ENCODE measurements at regions not wholly inside any gene's neighbourhood (a gene's known extent, or its start where the extent isn't known, plus 50 kb on each side); places are given as distances from the start of the nearest gene placed in this dataset.
"Not testable (repeated sequence)": the region's sequence is repeated elsewhere in the genome, so short reads cannot be mapped to it uniquely, and the experiment has no call there.

- no peak for ATAC-seq (ENCODE audit: low read depth)
- POLR2A ChIA-PET: no interaction called here
- no peak overlapping the region for H3K9ac ChIP-seq (ENCODE audit: low read length)
Measured at GRCh38 chr13:22948421-22948820, 232.4 kb upstream of the SGCG start.

GRCh38 chr13:22952018-22952417, 228.8 kb upstream of the SGCG start:
- H3K9ac ChIP-seq (ENCODE audit: low read length); H3K36me3 ChIP-seq (replicated peaks in 1 of 2; ENCODE audit: control extremely low read depth in 1 of 2, control insufficient read depth in 1 of 2, extremely low read depth in 1 of 2, insufficient read depth in 2 of 2, low read length in 1 of 2); H3K4me1 Mint-ChIP-seq; H3K9me3 Mint-ChIP-seq (ENCODE audit: insufficient read depth); H3K4me3 Mint-ChIP-seq; H3K79me2 ChIP-seq (ENCODE audit: control insufficient read depth, insufficient read depth, low read length); H2AFZ ChIP-seq (ENCODE audit: insufficient read depth, low read depth, low read length, poor library complexity, severe bottlenecking); DNase-seq; H4K20me1 ChIP-seq (ENCODE audit: control insufficient read depth, insufficient read depth, low read length, poor library complexity, severe bottlenecking); H3K27ac ChIP-seq (ENCODE audit: low read length in 2 of 2); H3K4me1 ChIP-seq (ENCODE audit: control insufficient read depth in 2 of 2, insufficient read depth in 2 of 2, low read length in 2 of 2); H3K4me2 ChIP-seq (replicated peaks; ENCODE audit: low read depth, low read length, poor library complexity, severe bottlenecking); H3K27me3 Mint-ChIP-seq; POLR2A ChIA-PET; H3K27me3 ChIP-seq (replicated peaks in 1 of 4; ENCODE audit: control extremely low read depth in 1 of 4, control insufficient read depth in 3 of 4, insufficient read depth in 4 of 4, low read length in 3 of 4); CTCF ChIA-PET; ATAC-seq (ENCODE audit: low read depth); H3K9me3 ChIP-seq (ENCODE audit: control extremely low read depth in 1 of 3, control insufficient read depth in 2 of 3, insufficient read depth in 1 of 3, low read length in 2 of 3); intact Hi-C loops (cut with micrococcal nuclease); H3K27ac Mint-ChIP-seq; H3K4me3 ChIP-seq (ENCODE audit: control extremely low read depth in 1 of 5, extremely low read depth in 1 of 5, insufficient read depth in 1 of 5, low read depth in 2 of 5, low read length in 4 of 5): not testable (repeated sequence)

More at GRCh38 chr13:22948421-22948820, 232.4 kb upstream of the SGCG start:
- Histone ChIP-seq H3K9me3 (ENCODE audit: control extremely low read depth in 1 of 3, control insufficient read depth in 2 of 3, insufficient read depth in 1 of 3, low read length in 2 of 3) (peaks cover 0 to 12% (median 0%) of the 10 kb centered on the region in 3 donors), H3K27ac (ENCODE audit: low read length in 2 of 2) (no peak overlapping the region), H3K4me1 (ENCODE audit: control insufficient read depth in 2 of 2, insufficient read depth in 2 of 2, low read length in 2 of 2) (no peaks in the 10 kb centered on the region), H2AFZ (ENCODE audit: insufficient read depth, low read depth, low read length, poor library complexity, severe bottlenecking) (no peak overlapping the region), H3K27me3 (replicated peaks in 1 of 4; ENCODE audit: control extremely low read depth in 1 of 4, control insufficient read depth in 3 of 4, insufficient read depth in 4 of 4, low read length in 3 of 4) (no peaks in the 10 kb centered on the region), H3K79me2 (ENCODE audit: control insufficient read depth, insufficient read depth, low read length) (no peaks in the 10 kb centered on the region), H3K4me3 (ENCODE audit: control extremely low read depth in 1 of 5, extremely low read depth in 1 of 5, insufficient read depth in 1 of 5, low read depth in 2 of 5, low read length in 4 of 5) (no peak overlapping the region), H3K36me3 (replicated peaks in 1 of 2; ENCODE audit: control extremely low read depth in 1 of 2, control insufficient read depth in 1 of 2, extremely low read depth in 1 of 2, insufficient read depth in 2 of 2, low read length in 1 of 2) (no peaks in the 10 kb centered on the region), H4K20me1 (ENCODE audit: control insufficient read depth, insufficient read depth, low read length, poor library complexity, severe bottlenecking) (no peaks in the 10 kb centered on the region), H3K4me2 (replicated peaks; ENCODE audit: low read depth, low read length, poor library complexity, severe bottlenecking) (no peak overlapping the region)
- TF ChIP-seq CTCF (IDR thresholded peaks at IDR 0.05) (no peak), EZH2 (IDR thresholded peaks at IDR 0.05; ENCODE audit: borderline replicate concordance, insufficient read depth, low read depth, low read length, poor library complexity, severe bottlenecking) (no peak)
- H3K27me3 Mint-ChIP-seq: no peaks in the 10 kb centered on the region
- intact Hi-C loops (cut with micrococcal nuclease): no loop called here
- DNase-seq: no peak
- CTCF ChIA-PET: no interaction called here
- no peaks in the 10 kb centered on the region for H3K4me1 Mint-ChIP-seq
- WGBS (ENCODE audit: insufficient coverage): 90% methylated on average over 8 of the region's 13 CpGs
- H3K4me3 Mint-ChIP-seq: no peak overlapping the region
- peaks cover 6% of the 10 kb centered on the region for H3K9me3 Mint-ChIP-seq (ENCODE audit: insufficient read depth)
- no peak overlapping the region for H3K27ac Mint-ChIP-seq

- ATAC-seq (ENCODE audit: low read depth); H3K79me2 ChIP-seq (ENCODE audit: control insufficient read depth, insufficient read depth, low read length); H3K27me3 Mint-ChIP-seq; POLR2A ChIA-PET; H3K4me3 ChIP-seq (ENCODE audit: control extremely low read depth in 1 of 5, extremely low read depth in 1 of 5, insufficient read depth in 1 of 5, low read depth in 2 of 5, low read length in 4 of 5); H4K20me1 ChIP-seq (ENCODE audit: control insufficient read depth, insufficient read depth, low read length, poor library complexity, severe bottlenecking); H2AFZ ChIP-seq (ENCODE audit: insufficient read depth, low read depth, low read length, poor library complexity, severe bottlenecking); H3K27ac Mint-ChIP-seq; H3K9ac ChIP-seq (ENCODE audit: low read length); H3K27ac ChIP-seq (ENCODE audit: low read length in 2 of 2); H3K9me3 Mint-ChIP-seq (ENCODE audit: insufficient read depth); H3K4me2 ChIP-seq (replicated peaks; ENCODE audit: low read depth, low read length, poor library complexity, severe bottlenecking); H3K9me3 ChIP-seq (ENCODE audit: control extremely low read depth in 1 of 3, control insufficient read depth in 2 of 3, insufficient read depth in 1 of 3, low read length in 2 of 3); intact Hi-C loops (cut with micrococcal nuclease); H3K4me1 Mint-ChIP-seq; CTCF ChIA-PET; H3K36me3 ChIP-seq (replicated peaks in 1 of 2; ENCODE audit: control extremely low read depth in 1 of 2, control insufficient read depth in 1 of 2, extremely low read depth in 1 of 2, insufficient read depth in 2 of 2, low read length in 1 of 2); H3K27me3 ChIP-seq (replicated peaks in 1 of 4; ENCODE audit: control extremely low read depth in 1 of 4, control insufficient read depth in 3 of 4, insufficient read depth in 4 of 4, low read length in 3 of 4); H3K4me3 Mint-ChIP-seq; DNase-seq; H3K4me1 ChIP-seq (ENCODE audit: control insufficient read depth in 2 of 2, insufficient read depth in 2 of 2, low read length in 2 of 2): not testable (repeated sequence)
- WGBS (ENCODE audit: insufficient coverage): no CpG with 5 or more reads among the region's 2 CpGs
Measured at GRCh38 chr13:22955147-22955546, 225.6 kb upstream of the SGCG start.

Measured in B cell (primary cell).